Upper lobe of left lung (tissue), 6 donors: ENCODE measurements at regions not wholly inside any gene's neighbourhood (a gene's known extent, or its start where the extent isn't known, plus 50 kb on each side); places are given as distances from the start of the nearest gene placed in this dataset.

Experiments used
- ATAC-seq, 2 donors: fragments of 200-7000 bp; cut with Tn5 transposase; one replicate each; pipeline ENCODE4 v1.9.1; 2022; ENCODE audit warnings: mild to moderate bottlenecking in 2 of 2, moderate library complexity in 2 of 2; ENCODE audit not compliant: low FRiP score in 2 of 2
- DNase-seq, 2 donors: peaks; one replicate each; pipeline ENCODE4 v3.0.0-alpha.2; 2019 to 2020
- H3K27ac ChIP-seq, 4 donors: fragments of 200-600 bp; sonication (generic); one replicate each; pipeline ENCODE4 v1.5.1; 2016 to 2019
- H3K27me3 ChIP-seq, 4 donors: fragments of 200-600 bp; sonication (generic); one replicate each; pipeline ENCODE4 v1.5.1; 2017 to 2019
- H3K36me3 ChIP-seq, 4 donors: fragments of 200-600 bp; sonication (generic); one replicate each; pipeline ENCODE4 v1.5.1; 2016 to 2019
- H3K4me1 ChIP-seq, 4 donors: fragments of 200-600 bp; sonication (generic); one replicate each; pipeline ENCODE4 v1.5.1; 2018 to 2019
- H3K4me3 ChIP-seq, 4 donors: fragments of 200-600 bp; sonication (generic); one replicate each; pipeline ENCODE4 v1.5.1; 2017 to 2019; ENCODE audit warnings: mild to moderate bottlenecking in 2 of 4, moderate library complexity in 1 of 4
- H3K9me3 ChIP-seq, 4 donors: fragments of 200-600 bp; sonication (generic); one replicate each; pipeline ENCODE4 v1.5.1; 2018 to 2019
- CTCF ChIP-seq, 6 experiments: fragments of 450-650 bp in 4 of 6; fragments of 200-600 bp in 2 of 6; sonication (generic) in 2 of 6; IDR thresholded peaks; one replicate each; pipeline ENCODE4 v1.5.1; 2016 to 2019; ENCODE audit warnings: antibody characterized with exemption in 6 of 6
- EP300 ChIP-seq, 4 donors: sonication (generic); formaldehyde crosslinking; IDR thresholded peaks; one replicate each; pipeline ENCODE4 v1.5.1; 2017; ENCODE audit warnings: antibody characterized with exemption in 4 of 4, control low read depth in 2 of 4
- POLR2A ChIP-seq, 4 donors: fragments of 450-650 bp; IDR thresholded peaks; one replicate each; pipeline ENCODE4 v1.5.1; 2016 to 2017; ENCODE audit warnings: antibody characterized with exemption in 4 of 4, mild to moderate bottlenecking in 2 of 4
- POLR2AphosphoS5 ChIP-seq, 2 donors: sonication (generic); formaldehyde crosslinking; IDR thresholded peaks; one replicate each; pipeline ENCODE4 v1.5.1; 2017; ENCODE audit warnings: antibody characterized with exemption in 2 of 2
- WGBS, 2 donors: methylation state at CpG; one replicate each; pipeline ENCODE4 v1.1.5; 2017 to 2018; 5-methylcytosine and 5-hydroxymethylcytosine counted together
- donor health status: DM: no; HTN: no; CAD: no; lungs with moderate emphysema.
- donor health status: DM: no; HTN: yes; CAD: no; lungs with severe emphysema.

- H3K36me3 ChIP-seq: no peaks in the 10 kb centered on the region
- H3K9me3 ChIP-seq: no peaks in the 10 kb centered on the region
- H3K27ac ChIP-seq: no peak overlapping the region
- DNase-seq (no peak), ATAC-seq (no peak)
- TF ChIP-seq POLR2A (IDR thresholded peaks at IDR 0.05): no peak
- no peak for TF ChIP-seq POLR2AphosphoS5 (IDR thresholded peaks at IDR 0.05)
- no peak for TF ChIP-seq CTCF (IDR thresholded peaks at IDR 0.05)
- TF ChIP-seq EP300 (IDR thresholded peaks at IDR 0.05): no peak
- WGBS, 2 donors: 78 to 83% methylated on average over 8 of the region's 8 CpGs
- no peak overlapping the region for H3K4me3 ChIP-seq
- no peaks in the 10 kb centered on the region for H3K4me1 ChIP-seq
- H3K27me3 ChIP-seq: no peaks in the 10 kb centered on the region
Measured at GRCh38 chr9:111250875-111251842, 78.9 kb downstream of the OR2K2 start.

GRCh38 chr9:111237447-111237846, 92.6 kb downstream of the OR2K2 start:
- ATAC-seq: no peak
- 87 to 95% methylated on average over 1 of the region's 1 CpG for WGBS, 2 donors

GRCh38 chr9:111236332-111236731, 93.7 kb downstream of the OR2K2 start:
- no peak overlapping the region for H3K4me3 ChIP-seq
- no peaks in the 10 kb centered on the region for H3K36me3 ChIP-seq
- no peaks in the 10 kb centered on the region for H3K9me3 ChIP-seq
- ATAC-seq (no peak), DNase-seq (no peak)
- TF ChIP-seq CTCF (IDR thresholded peaks at IDR 0.05) (no peak), POLR2A (IDR thresholded peaks at IDR 0.05) (no peak), EP300 (IDR thresholded peaks at IDR 0.05) (no peak), POLR2AphosphoS5 (IDR thresholded peaks at IDR 0.05) (no peak)
- no peak overlapping the region for H3K27ac ChIP-seq
- 30 to 64% methylated on average over 2 of the region's 2 CpGs for WGBS, 2 donors
- H3K4me1 ChIP-seq: no peaks in the 10 kb centered on the region
- no peaks in the 10 kb centered on the region for H3K27me3 ChIP-seq

More at GRCh38 chr9:111237447-111237846, 92.6 kb downstream of the OR2K2 start:
- Histone ChIP-seq H3K4me1 (no peaks in the 10 kb centered on the region), H3K27me3 (no peaks in the 10 kb centered on the region), H3K36me3 (no peaks in the 10 kb centered on the region), H3K9me3 (no peaks in the 10 kb centered on the region), H3K27ac (no peak overlapping the region), H3K4me3 (no peak overlapping the region)
- TF ChIP-seq CTCF (IDR thresholded peaks at IDR 0.05) (no peak), EP300 (IDR thresholded peaks at IDR 0.05) (no peak), POLR2AphosphoS5 (IDR thresholded peaks at IDR 0.05) (no peak), POLR2A (IDR thresholded peaks at IDR 0.05) (no peak)
- DNase-seq: no peak

GRCh38 chr9:111233963-111234362, 96.1 kb downstream of the OR2K2 start:
- WGBS, 2 donors: 85 to 90% methylated on average over 3 of the region's 3 CpGs
- no peaks in the 10 kb centered on the region for H3K9me3 ChIP-seq
- no peaks in the 10 kb centered on the region for H3K36me3 ChIP-seq
- no peak for ATAC-seq
- H3K4me3 ChIP-seq: no peak overlapping the region
- H3K27ac ChIP-seq: no peak overlapping the region
- no peaks in the 10 kb centered on the region for H3K4me1 ChIP-seq
- TF ChIP-seq EP300 (IDR thresholded peaks at IDR 0.05): no peak
- no peak for TF ChIP-seq POLR2AphosphoS5 (IDR thresholded peaks at IDR 0.05)
- TF ChIP-seq POLR2A (IDR thresholded peaks at IDR 0.05): no peak
- TF ChIP-seq CTCF (IDR thresholded peaks at IDR 0.05): no peak
- H3K27me3 ChIP-seq: no peaks in the 10 kb centered on the region
- DNase-seq: no peak
